H54 (cell line): ENCODE measurements at regions not wholly inside any gene's neighbourhood (a gene's known extent, or its start where the extent isn't known, plus 50 kb on each side); places are given as distances from the start of the nearest gene placed in this dataset.

Experiments used
- DNase-seq: peaks from one replicate; pipeline ENCODE4 v3.0.0; 2011; ENCODE audit warnings: low spot score, mixed read lengths; ENCODE audit not compliant: insufficient read length
- FAIRE-seq: peaks from 3 replicates; lab custom pipeline; 2011; peaks lifted over from hg19 to GRCh38; lab: Jason Lieb, UNC
- POLR2A ChIP-seq: IDR thresholded peaks from 2 replicates; pipeline ENCODE4 v1.6.1; 2011; ENCODE audit warnings: low read depth, mild to moderate bottlenecking, low read length

- no peak for TF ChIP-seq POLR2A
- DNase-seq (no peak), FAIRE-seq (no peak)
Measured at GRCh38 chr14:55950135-55950534, 168.1 kb upstream of the PELI2 start.

GRCh38 chr14:55951341-55952206 lies 166.6 kb upstream of the PELI2 start:
- no peak for DNase-seq
- no peak for FAIRE-seq
- no peak for TF ChIP-seq POLR2A

- TF ChIP-seq POLR2A = no peak
- DNase-seq = no peak
- no peak for FAIRE-seq
Measured at GRCh38 chr14:55954108-55954507, 164.1 kb upstream of the PELI2 start.

DNA sequence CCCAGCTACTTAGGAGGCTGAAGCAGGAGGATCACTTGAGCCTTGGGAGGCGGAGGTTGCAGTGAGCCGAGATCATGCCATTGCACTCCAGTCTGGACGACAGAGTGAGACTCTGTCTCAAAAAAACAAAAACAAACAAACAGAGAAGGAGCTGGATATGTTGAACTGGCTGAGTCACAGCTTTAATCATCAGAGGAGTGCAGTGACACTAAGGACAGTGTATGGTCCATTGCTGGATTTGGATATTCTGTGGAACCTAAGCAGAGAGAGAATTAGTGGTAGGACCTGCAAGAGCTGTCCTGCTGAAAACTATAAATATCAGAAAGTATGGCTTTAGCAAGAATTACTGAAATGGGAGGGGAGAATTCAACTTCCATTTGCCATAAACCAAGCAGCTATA lies 163.0 kb upstream of the PELI2 start:
- no peak for DNase-seq
- no peak for FAIRE-seq

DNA sequence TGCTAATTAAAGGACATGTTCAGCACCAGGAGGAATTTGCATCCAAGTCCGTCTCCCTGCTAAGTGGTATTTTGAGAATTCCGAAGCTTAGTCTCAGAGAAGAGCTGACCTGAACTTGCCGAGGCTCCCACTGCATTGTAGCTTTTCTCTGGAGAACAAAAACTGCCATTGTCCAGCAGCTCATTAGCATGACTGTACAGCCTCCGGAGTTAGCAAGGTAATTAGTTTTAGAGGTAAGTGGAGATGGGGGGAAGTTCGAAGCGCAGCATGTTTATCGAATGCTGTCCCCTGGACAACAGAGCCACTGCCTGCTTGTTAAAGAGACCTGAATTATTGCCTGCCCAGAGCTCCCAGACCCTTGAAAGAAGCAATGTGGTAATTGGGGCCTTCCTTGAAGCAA lies 160.3 kb upstream of the PELI2 start:
- no peak for TF ChIP-seq POLR2A
- no peak for DNase-seq
- no peak for FAIRE-seq

More for the DNA sequence above, 163.0 kb upstream of the PELI2 start:
- TF ChIP-seq POLR2A = no peak

DNA sequence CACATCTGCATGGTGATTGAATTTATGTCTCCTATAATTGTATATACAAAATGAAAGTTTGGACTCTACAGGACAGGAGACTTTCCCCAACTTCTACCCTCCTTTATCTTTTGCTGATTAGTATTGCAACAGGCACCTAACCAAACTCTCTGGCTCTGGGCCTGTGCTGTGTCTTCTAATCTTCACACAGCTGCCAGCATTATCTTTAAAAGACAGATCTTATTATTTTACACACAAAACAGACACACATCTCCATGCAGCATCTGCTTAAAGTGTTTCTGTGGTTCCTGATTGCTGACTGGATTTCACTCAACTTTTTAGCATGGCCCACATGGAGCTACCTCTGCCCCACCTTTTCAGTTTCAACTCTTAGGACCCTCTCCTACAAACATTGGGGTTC lies 154.9 kb upstream of the PELI2 start:
- no peak for FAIRE-seq
- no peak for DNase-seq
- TF ChIP-seq POLR2A = no peak

DNA sequence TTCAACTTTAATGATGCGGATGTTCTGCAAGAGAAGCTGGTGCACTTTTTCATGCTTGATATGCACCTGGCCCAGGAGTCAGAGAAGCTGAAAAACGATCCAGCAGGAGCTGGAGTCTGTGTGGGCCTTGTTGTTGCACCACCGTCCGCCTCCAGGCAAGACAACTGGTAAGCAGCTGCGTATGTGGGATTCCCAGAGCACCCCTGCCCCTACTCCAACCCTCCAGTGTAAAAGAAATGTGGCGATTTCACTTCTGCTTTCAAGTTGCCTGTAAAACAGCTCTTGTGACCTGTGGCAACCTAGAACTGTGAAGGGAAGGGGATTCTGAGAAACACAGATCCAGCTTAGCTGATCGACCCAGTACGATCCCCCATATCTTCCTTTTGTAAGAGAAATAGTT lies 154.1 kb upstream of the PELI2 start:
- FAIRE-seq = no peak
- no peak for DNase-seq
- TF ChIP-seq POLR2A = no peak

DNA sequence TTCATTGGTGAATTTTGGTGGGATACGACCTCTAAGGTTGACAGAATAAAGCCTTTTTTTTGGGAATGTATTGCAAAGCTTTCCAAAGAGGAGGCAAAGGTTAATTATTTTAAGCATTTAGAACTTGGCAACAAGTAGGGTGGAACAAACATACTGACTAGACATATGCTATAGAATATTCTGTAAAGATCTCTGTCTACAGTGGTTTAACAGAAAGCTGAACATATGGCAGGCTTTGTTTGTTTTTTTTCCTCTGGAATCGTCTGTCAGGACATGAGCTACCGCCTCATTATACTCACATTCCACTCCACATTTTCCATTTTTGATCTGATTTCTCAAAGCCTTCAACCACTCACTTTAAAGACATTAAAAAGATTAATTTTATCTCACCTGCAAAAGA lies 153.4 kb upstream of the PELI2 start:
- no peak for TF ChIP-seq POLR2A
- FAIRE-seq = no peak
- no peak for DNase-seq

- FAIRE-seq (no peak), DNase-seq (no peak)
- TF ChIP-seq POLR2A = no peak
Measured at GRCh38 chr14:55965851-55966250, 152.4 kb upstream of the PELI2 start.

- FAIRE-seq = no peak
- no peak for DNase-seq
- no peak for TF ChIP-seq POLR2A
Measured at GRCh38 chr14:55968741-55969140, 149.5 kb upstream of the PELI2 start.

DNA sequence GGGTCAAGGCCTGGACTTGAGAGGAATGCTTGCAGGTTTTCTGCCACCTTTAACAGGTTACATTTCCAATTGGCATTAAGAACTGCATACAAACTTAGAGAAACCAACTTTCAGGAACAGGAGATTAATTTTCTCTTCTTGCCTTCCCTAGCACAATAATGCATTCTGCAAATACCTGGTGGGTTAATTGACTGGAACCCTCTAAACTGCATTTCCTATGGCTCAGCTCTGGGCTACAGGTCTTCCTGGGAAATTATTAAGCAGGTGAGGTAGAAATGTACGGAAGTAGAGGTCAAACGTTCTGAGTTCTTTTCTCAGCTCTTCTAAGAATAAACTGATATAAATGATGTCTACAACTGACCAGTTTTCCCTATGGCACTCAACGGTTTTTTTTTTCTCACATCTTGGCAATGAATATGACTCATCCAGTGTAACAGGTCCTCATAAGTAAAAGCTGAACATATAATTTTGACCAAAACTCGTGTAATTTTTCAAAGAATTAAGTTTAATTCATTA lies 144.9 kb upstream of the PELI2 start:
- FAIRE-seq (no peak), DNase-seq (no peak)
- no peak for TF ChIP-seq POLR2A

- no peak for TF ChIP-seq POLR2A
- no peak for DNase-seq
- no peak for FAIRE-seq
Measured at GRCh38 chr14:55973911-55974630, 144.1 kb upstream of the PELI2 start.

DNA sequence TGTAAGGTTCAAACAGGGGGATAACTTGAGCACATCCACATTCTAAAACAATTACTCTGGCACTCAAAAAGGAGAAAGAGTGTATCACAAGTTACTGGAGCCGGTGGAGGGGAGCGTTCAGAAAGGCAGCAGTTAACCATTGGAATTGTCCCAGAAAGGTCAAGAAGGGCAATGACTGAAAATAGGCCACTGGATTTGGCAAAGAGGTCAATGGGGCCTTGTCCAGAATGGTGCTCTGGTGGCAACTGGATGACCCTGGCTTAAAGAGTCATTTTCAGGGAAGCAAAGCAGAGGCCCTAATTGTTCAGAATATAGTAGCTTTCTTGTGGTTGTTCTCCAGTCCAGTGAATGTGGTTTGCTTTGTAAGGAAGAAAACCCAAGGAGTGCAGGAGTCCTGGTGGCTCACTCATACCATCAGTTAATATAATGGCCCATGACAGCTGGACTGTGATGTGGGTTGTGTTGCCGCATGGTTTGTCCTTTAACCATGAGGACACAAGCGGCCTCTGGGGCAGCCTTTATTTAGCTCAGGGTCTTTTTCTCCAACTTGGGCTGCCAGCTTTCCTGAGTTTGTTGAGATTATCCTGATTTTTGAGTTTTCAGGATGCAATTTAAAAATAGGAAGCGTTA lies 142.8 kb upstream of the PELI2 start:
- no peak for TF ChIP-seq POLR2A
- DNase-seq (no peak), FAIRE-seq (no peak)

- no peak for DNase-seq
- no peak for FAIRE-seq
- TF ChIP-seq POLR2A = no peak
Measured at GRCh38 chr14:55976219-55976618, 142.0 kb upstream of the PELI2 start.
